ENCODE measurements at regions not wholly inside any gene's neighbourhood (a gene's known extent, or its start where the extent isn't known, plus 50 kb on each side); places are given as distances from the start of the nearest gene placed in this dataset.

GRCh38 chr6:152920016-152920415 is 62.8 kb downstream of the FBXO5 start:
- TF ChIP-seq EZH2phosphoT487 (IDR thresholded peaks at IDR 0.05; ENCODE audit: insufficient read depth, low read depth) (no peak), EZH2 (IDR thresholded peaks at IDR 0.05; ENCODE audit: insufficient read depth, poor library complexity, severe bottlenecking) (no peak)
- 39 to 42% methylated on average over 3 of the region's 3 CpGs for WGBS, 2 experiments (ENCODE audit: low coverage in 1 of 2, low lambda C conversion rate in 2 of 2, missing lambda C conversion rate in 2 of 2)
- in situ Hi-C loops (cut with MboI), result no loop called here

More at GRCh38 chr6:152920016-152920415, 62.8 kb downstream of the FBXO5 start:
- H3K36me3 ChIP-seq (ENCODE audit: low read depth), result no peaks in the 10 kb centered on the region
- H3K4me2 ChIP-seq (ENCODE audit: unreplicated experiment), result no peak overlapping the region
- no peaks in the 10 kb centered on the region for H3K27me3 ChIP-seq (replicated peaks; ENCODE audit: insufficient read depth)
- H3F3A ChIP-seq (ENCODE audit: insufficient read depth), result no peaks in the 10 kb centered on the region
- H3K9me3 ChIP-seq (ENCODE audit: low read depth), result no peaks in the 10 kb centered on the region
- H4K20me1 ChIP-seq (ENCODE audit: insufficient read depth), result no peaks in the 10 kb centered on the region
- H2AFZ ChIP-seq, result no peak overlapping the region
- H3K9ac ChIP-seq, result no peak overlapping the region
- H3K4me3 ChIP-seq, result no peak overlapping the region
- no peaks in the 10 kb centered on the region for H3K9me2 ChIP-seq (ENCODE audit: insufficient read depth)
- no peak overlapping the region for H3K27ac ChIP-seq
- no peak for DNase-seq
- no peaks in the 10 kb centered on the region for H3K79me2 ChIP-seq (ENCODE audit: insufficient read depth)
- no peaks in the 10 kb centered on the region for H3K4me1 ChIP-seq (ENCODE audit: insufficient read depth)

Measured in GM23248 (cell line).